ENCODE measurements at regions not wholly inside any gene's neighbourhood (a gene's known extent, or its start where the extent isn't known, plus 50 kb on each side); places are given as distances from the start of the nearest gene placed in this dataset.
"Not testable (repeated sequence)": the region's sequence is repeated elsewhere in the genome, so short reads cannot be mapped to it uniquely, and the experiment has no call there.

DNA sequence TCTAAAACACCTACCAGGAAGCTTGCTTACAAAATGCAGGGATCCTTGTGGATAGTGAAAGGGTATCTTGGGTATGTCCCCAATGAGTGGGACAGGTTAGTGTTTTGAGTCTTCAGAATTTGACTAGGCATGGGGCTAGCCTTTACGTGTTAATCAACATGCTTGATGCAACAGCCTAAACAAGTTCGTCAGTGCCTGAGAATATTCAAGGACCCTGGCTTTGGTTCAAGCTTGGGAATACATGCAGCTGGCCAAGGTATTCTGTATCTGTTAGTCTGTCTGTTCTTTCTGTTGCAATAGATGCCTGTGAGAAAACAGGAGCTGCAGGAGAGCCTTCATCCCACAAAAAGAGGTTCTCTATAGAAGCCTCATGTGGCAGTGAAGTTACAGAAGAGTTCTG, 149.5 kb downstream of the CCNG2 start:
- DNase-seq (ENCODE audit: low read depth in 2 of 2): no peak

DNA sequence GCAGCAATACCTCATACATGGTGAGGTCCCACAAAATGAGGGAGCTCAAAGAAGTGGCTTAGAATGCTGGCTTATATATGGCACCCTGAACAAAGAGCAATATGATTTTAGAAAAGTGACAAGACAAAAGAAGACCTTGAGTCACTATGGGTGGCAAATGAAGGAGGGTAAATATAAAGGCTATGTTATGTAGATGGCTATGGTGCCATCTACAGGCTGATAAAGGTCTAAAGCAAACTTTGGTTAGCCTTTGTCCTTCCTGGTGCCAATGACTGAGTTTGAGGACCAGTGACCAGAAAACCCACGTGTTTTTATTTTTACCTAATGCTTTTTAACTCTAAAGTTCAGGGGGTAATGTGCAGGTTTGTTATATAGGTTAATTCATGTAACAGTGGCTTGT, 151.8 kb downstream of the CCNG2 start:
- no peak for DNase-seq (ENCODE audit: low read depth in 2 of 2)

DNA sequence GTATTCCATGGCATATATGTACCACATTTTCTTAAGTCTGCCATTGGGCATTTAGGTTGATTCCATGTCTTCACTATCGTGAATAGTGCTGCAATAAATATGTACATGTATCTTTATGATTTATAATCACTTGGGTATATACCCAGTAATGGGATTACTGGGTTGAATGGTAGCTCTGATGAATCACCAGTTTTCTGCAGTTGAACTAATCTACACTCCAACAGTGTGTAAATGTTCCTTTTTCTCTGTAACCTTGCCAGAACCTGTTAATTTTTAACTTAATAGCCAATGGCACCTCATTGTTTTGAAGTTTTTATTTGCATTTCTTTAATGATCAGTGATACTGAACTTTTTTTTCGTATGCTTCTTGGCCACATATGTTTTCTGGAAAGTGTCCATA, 152.5 kb downstream of the CCNG2 start:
- no peak for DNase-seq (ENCODE audit: low read depth in 2 of 2)

DNA sequence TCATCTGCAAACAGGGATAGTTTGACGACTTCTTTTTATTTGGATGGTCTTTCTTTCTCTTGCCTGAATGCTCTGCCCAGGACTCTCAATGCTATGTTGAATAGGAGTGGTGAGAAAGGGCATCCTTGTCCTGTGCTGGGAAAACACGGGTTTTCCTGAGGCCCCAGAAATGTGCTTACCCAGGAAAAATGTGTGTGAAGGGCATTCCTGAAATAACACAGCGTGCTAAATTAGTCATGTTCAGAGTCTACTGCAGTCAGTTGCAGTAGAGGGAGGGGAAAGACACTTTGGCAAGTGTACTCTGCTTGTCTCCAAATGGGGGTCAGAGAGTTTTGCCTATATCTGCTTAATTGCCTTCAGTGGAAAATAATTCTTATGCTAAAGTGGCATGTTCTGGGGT, 153.9 kb downstream of the CCNG2 start:
- no peak for DNase-seq (ENCODE audit: low read depth in 2 of 2)

DNA sequence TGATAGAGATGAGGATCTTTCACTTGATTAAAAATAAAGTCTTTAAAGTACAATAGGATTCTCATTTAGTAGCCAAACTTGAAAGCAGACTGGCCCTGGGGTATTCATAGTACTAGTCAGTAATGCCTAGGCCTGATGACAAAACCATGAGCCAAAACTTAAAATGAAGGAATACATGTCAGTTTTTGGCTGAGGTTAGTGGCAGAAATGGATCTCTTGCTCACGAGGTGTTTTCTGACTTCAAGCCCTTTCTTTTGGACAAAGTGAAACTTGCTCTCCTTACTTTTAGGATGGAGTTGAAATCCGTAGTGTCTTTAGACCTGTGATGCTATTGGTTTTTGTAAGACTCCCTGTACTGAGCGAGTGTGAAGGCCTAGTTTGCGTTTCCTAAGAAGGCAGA, 157.7 kb downstream of the CCNG2 start:
- no peak for DNase-seq (ENCODE audit: low read depth in 2 of 2)

DNA sequence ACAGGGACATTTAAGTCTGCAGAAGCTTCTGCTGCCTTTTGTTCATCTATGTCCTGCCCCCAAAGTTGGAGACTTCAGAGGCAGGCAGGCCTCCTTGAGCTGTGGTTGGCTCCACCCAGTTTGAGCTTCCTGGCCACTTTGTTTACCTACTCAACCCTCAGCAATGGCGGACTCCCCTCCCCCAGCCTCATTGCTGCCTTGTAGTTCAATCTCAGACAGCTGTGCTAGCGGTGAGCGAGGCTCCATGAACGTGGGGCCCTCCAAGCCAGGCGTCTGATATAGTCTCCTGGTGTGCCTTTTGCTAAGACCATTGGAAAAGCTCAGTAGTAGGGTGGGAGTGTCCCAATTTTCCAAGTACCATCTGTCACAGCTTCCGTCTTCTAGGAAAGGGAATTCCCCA, 170.1 kb downstream of the CCNG2 start:
- no peak for DNase-seq (ENCODE audit: low read depth in 2 of 2)

DNA sequence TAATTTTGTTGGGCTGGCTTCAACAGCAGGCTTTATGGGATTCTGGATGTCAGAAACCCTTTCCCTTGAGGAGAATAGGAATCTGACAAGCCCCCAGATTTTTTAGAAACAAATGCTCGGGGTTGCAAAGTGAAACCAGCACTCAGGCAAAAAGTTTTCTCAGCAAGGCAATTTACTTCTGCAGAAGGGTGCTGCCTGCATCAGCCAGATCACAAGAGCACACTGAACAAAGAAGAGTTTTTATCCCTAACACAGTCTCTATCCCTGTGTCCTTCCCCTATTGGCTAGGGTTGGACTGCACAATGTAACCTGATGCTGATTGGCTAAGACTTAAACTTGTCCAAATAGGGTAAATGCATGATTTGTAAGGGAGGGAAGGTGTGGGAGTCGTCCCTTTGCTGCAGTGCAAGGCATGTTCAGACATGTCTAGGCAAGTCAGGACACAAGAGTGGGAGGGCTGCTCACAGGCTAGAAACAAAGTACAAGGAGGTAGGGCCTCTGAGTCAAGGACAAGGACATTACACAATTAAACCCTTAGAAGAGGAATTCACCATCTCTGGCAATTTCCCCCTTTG, 175.8 kb downstream of the CCNG2 start:
- no peak for DNase-seq (ENCODE audit: low read depth in 2 of 2)

DNA sequence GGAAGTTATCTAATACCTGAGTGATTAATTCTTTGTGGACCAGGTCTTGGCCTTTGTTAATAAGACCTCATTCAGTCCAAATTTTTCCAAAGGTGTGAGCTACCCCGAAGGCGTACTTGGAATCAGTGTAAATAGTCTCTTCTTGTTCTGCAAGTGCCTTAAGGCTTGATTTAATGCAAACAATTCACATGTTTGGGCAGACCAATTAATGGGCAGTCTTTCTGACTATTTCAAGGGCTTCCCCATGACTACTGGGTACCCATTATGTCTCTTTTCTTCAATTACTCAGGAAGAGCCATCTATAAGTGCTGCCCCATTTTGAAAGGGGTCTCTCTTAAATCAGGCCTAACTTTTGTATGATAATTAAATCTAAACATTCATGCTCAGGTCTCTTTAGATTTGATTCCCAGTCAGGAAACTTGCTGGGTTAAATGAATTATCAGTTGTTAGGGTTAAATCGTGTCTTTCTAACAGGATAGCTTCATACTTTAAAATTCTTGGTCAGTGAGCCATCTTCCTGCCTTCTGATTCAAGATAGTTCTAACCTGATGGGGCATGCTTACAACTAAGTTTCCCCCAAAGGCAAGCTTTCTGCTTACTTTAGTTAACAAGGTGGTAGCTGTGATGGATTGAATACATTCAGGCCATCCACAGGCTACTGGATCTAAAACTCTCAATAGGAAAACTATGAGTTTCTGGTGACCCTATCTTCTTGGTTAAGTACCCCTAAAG, 179.6 kb downstream of the CCNG2 start:
- no peak for DNase-seq (ENCODE audit: low read depth in 2 of 2)

DNA sequence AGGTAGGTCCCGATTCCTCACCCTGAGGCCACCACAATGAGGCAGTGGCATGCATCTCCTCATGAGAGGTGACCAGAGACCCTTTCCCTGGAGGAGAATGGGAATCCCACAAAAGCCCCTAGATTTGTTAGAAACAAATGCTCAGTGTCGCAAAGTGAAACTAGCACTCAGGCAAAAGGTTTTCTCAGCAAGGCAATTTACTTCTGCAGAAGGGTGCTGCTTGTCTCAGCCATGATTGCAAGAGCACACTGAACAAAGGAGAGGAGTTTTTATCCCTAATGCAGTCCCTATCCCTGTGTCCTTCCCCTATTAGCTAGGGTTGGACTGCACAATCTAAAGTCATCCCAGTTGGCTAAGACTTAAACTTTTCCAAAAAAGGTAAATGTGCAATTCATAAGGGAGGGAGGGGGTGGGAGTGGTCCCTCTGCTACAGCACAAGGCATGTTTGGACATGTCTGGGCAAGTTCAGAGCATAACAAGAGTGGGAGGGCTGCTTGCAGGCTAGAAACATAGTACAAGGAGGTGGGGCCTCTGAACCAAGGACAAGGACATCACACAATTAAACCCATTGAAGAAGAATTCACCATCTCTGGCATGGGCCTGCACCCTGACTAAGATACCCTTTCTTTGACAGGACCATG, 185.3 kb downstream of the CCNG2 start:
- DNase-seq (ENCODE audit: low read depth in 2 of 2): no peak

DNA sequence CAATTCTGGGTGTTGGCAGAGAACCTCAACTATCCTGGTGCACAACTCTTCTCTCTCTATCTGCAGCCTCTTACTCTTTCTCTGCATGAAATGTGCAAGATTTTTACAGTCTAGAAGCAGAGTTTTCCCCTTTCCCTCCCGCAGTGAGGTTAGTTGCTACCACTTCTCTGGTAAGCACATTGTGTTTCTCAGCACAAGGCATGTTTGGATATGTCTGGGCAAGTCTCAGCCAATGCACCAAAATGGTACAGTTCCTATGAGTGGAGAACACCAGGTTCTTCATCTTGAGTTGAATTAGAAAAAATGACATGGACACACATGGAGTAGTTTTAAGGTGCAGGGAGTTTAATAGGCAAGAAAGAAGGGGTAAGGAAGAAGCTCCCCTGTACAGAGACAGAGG, 187.0 kb downstream of the CCNG2 start:
- DNase-seq (ENCODE audit: low read depth in 2 of 2): no peak

DNA sequence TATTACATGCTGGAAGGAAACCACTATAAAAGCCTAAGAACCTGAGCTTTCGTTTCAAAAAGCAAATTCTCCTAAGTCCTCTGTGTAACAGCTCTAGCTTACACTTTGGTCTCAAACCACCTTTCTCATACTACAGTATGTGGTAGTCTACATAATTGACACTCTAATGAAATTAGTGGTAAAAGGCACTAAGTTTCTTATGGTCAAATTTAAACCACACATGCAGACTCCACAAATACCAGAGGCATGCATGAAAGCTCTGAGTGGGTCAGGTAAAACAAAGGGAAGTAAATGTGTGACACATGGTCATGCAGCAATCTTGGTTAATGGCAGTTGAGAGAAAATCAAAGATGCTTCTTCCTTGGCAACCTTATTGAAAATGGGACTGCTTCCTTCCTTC, 187.8 kb downstream of the CCNG2 start:
- no peak for DNase-seq (ENCODE audit: low read depth in 2 of 2)

DNA sequence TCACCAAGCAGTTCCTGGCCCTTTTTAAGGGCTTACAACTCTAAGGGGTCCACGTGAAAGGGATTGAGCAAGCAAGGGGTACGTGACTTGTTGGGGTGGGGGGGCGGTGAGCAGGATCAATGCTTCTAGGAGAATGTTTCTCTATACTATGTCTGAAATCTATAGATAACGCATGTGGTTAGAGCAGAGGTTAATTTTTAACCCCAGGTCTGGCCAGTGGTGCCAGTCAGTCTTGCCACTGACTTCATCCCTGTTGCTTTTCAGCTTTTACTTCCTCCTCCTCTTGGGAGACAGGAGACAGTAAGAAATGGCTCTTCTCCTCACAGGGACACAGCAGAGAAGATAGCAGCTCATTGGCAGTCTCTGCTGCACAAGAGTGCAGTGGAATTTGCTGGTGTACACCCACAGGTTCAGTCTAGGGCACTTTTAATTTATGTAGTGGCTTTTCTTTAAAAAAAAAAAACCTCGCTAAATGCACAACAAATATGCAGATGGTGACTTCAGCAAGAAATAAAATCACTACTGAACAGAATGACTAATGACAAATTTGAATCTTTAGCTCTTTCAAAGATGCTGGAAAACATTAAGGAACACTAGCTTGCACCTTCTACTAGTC, 190.5 kb downstream of the CCNG2 start:
- no peak for DNase-seq (ENCODE audit: low read depth in 2 of 2)

DNA sequence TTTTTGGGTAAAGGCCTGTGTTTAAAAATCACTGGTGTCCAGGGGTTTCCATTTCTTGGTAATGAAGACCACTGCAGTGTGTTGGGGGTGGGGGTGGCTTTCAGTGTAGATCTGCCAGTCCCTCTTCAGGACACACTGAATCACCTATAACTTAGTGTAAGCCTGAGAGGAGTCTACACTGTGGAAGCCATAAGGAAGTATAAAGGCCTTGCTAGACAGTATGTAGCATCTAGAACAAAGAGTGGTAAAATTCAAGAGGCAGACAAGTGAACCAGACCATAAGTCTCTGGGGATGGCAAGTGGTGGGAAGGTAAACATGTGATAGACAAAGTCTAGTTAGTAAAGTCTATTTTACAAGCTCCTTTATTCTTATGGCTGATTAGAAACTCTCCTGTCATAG, 191.8 kb downstream of the CCNG2 start:
- DNase-seq (ENCODE audit: low read depth in 2 of 2): no peak

DNA sequence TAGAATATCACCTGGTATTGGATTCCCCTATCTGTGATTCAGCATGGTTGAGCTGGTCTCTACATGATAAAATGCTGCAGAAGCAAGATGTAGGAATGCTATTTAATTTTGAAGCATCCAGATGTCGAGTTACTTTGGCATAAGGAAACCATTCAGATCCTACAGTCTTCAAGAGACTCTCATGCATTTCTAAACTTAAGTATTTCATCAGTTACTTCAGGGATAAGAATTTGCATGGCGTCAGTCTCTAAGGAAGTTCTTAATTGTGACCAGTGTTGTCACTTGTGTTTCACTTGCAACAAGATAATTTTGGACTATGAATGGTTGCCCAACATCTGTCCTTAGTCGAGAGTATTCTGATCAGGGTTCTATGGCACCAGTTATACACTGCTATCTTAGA, 192.4 kb downstream of the CCNG2 start:
- DNase-seq (ENCODE audit: low read depth in 2 of 2): no peak

DNA sequence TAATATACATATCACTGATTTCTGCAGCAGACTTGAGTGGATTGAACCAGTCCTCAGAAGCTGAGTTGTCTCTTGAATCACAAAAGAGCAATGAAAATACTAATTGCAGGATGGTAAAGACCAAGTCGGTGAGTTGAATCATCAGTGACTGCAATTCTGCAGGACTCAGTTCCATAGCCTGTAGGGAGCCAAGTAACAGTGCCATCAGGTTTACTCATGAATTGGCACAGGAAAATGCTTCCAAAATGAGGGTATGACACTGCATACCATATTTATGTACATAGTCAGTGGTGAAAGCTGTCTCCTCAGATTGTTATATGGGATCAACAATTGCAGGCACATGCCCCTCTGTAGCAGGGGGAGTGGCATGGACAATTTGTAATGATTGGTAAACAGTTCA, 192.8 kb downstream of the CCNG2 start:
- DNase-seq (ENCODE audit: low read depth in 2 of 2): no peak

DNA sequence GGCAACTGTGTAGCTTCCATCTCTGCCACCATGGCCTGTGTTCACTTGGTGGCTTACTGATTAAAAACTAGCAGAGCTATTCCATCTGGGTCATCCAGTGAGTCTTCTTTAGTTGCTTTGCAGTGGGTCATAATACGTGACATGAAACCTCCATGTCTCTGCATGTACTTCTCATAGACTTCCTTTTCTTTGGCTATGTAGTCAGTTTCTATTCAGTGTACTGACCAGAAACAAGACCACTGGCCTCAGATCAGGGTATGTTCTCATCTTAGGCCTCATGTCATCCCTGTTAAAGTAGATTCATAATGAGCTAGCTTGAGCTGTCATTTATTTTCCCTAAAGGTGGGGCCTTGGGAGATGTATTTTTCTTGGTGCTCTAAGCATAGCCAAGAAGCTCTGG, 195.2 kb downstream of the CCNG2 start:
- DNase-seq (ENCODE audit: low read depth in 2 of 2): no peak

DNA sequence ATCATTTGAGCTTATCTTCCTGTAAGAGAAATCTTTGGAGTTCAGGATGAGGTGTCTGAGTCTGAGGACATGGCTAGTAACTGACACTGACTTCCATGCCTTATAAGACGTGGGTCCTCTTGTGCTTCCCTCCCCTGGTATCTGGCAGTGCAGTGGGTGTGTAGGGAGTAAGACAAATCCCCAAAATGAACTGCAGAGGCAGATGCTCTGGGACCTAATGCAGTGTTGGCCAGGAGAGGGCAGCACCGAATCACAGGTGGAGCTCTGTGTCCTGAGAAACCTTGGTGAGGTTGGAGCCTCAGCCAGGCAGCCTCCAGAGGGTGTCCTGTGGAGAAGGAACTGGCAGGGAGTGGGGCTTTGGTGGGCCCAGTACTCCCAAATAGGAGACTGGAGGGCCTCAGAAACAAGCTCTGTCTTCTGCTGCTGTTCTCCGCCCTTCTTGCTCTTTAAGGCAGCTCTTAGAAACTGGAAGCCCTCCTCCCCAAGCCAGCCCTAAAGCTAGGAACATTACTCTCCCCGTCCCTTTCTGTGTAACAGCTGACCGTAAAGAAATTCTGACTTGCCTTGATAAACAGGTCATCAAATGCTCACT, 196.8 kb downstream of the CCNG2 start:
- DNase-seq (ENCODE audit: low read depth in 2 of 2): not testable (repeated sequence)

DNA sequence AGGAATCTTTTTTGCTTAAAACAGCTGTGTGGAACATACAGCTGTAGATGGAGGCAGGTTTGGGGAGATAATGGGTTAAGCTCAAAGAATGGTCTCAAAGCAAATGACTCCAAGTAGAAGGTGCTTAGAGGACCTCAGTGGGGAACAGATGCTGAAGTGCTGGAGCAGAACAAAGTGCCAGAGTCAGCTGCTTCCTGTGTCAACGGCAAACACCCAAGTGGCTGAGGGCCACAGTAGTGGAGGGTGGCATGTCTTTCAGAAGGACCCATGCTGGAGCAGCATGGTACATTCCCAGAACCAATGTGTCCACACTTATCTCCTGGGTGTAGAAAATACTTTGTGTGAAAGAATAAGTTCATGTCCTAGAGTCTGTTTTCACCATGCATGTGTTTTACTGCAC, 197.5 kb downstream of the CCNG2 start:
- no peak for DNase-seq (ENCODE audit: low read depth in 2 of 2)

DNA sequence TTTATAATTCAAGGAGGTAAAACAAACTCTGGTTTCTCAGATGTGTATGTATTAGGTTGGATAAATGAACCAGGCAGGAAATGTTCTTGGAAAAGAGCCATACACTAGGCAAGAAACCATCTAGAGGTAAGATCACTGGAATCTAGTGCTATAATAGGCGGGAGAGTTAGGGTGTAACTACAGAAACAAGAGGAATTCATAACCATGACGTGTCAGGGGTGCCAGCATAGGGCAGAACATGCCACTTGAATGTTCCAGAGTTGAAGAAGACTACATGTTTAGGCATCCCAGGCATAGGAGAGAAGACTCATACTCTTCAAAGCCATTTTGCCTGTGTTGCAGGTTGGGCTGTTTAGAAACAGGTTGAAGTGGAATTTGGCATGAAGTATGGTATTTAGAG, 198.7 kb downstream of the CCNG2 start:
- DNase-seq (ENCODE audit: low read depth in 2 of 2): no peak

DNA sequence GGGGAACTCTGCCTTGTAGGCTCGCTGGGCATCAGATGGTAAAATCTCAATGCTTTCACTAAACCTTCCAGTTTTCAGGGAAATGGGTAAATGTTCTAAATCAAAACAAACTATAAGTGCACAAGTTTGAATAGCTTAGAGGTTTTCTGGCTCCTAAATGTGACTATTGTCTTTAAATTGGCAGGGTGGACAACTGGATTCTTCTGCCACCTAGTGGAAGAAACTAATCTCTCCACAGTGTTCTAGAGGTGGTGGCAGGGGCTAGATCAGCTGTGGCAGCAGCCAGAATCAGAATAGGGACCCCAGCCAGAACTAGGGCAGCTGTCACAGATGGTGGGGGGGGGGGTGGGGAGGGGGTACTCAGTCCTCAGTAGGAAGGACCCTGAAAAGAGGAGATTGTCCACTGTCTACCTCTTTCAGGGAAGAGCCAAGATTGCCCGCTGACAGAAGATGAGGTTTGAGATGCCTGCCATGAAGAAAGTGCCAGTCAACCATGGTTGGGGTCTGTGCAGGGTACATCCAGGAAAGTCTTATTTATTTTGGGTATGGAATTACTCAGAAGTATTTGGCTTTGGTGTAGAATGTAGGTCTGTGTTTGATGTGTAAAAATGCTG, 201.4 kb downstream of the CCNG2 start:
- no peak for DNase-seq (ENCODE audit: low read depth in 2 of 2)

DNA sequence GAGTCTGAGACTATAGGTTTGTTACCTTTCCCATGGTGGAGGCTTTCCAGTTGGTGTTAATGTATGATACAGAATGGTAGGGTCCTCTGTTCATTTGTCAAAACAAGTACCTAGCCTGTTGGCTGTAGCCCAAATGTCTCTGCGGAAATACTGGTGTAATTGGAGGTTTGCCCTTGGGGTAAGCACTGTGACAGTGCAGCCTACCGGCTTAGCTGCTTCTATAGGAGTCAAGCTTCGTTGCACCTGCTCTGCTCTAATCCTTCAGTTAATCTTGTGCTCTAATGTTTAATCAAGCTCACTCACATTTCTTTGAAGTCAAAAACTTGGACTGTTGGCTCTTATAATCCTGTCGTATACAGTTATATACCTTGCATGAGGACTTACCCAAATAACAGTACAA, 203.4 kb downstream of the CCNG2 start:
- no peak for DNase-seq (ENCODE audit: low read depth in 2 of 2)

DNA sequence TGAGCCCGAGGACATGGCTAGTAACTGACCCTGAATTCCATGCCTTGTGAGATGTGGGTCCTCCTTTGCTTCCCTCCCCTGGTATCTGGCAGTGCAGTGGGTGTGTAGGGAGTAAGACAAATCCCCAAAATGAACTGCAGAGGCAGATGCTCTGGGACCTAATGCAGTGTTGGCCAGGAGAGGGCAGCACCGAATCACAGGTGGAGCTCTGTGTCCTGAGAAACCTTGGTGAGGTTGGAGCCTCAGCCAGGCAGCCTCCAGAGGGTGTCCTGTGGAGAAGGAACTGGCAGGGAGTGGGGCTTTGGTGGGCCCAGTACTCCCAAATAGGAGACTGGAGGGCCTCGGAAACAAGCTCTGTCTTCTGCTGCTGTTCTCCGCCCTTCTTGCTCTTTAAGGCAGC, 209.9 kb downstream of the CCNG2 start:
- not testable (repeated sequence) for DNase-seq (ENCODE audit: low read depth in 2 of 2)

Measured in stimulated activated CD8-positive, alpha-beta memory T cell treated with anti-CD3 and anti-CD28 coated beads, Interleukin-2, amount 100 ng/mL, for 1 hour (primary cell).